HG03575 (cell line): ENCODE measurements at regions not wholly inside any gene's neighbourhood (a gene's known extent, or its start where the extent isn't known, plus 50 kb on each side); places are given as distances from the start of the nearest gene placed in this dataset.

Experiments used
- ATAC-seq: cut with Tn5 transposase; IDR thresholded peaks from one replicate; pipeline ENCODE4 v1.9.1; 2021; ENCODE audit not compliant: unreplicated experiment, insufficient number of reproducible peaks, low FRiP score; ENCODE audit errors: extremely low read depth

DNA sequence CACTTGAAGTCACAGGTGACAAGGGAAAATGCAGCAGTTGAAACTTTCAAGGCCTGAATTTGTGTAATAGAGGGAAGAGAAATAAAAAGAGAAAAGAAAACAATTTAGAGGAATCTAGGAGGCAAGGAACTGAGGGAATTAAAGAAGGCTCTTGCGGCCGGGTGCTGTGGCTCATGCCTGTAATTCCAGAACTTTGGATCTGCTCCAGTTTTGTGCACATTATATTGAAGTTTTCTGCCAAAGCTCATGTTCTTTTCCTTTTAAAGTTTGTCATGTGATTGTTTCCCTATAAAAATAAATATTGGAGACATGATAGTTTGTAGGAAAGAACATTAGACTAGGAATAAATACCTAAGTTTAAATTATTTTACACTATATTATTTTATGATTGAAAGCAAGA is 433.9 kb upstream of the CPEB2 start:
- no peak for ATAC-seq

DNA sequence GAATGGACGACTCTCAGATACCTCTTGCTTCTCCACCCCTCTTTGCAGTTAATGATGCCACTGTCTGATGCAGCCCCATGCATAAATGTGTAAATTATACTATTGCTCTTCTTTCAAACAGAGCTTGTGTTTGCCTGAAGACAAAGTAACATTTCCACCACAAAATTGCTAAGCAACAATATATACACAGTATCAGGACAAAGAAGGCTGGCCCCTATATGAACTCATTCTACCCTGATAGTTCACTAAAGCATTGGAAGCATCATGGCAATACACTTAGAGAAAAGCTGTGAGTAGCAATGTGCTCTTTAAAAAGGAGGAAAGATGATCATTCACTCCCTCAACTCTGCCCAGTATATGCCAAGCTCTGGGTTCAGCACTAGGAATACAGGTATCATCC is 427.0 kb upstream of the CPEB2 start:
- ATAC-seq, result no peak

DNA sequence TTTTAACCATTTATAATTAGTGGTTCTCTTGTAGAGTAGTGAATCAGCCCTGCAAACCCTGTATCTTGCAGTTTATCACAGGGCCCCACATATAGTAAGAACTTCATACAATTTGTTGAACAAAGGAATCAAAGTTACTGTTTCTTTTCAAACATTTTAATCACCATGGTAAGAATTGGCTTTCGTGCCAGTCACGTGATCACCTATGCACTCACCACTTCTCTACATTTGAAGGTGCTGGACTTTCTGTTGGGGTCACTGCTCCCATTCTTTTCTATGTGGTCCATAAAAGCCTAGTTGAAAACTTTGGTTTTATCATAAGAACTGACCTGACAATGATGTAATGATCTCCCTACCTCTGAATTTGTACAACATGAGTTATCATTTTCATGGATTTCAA is 426.4 kb upstream of the CPEB2 start:
- no peak for ATAC-seq

DNA sequence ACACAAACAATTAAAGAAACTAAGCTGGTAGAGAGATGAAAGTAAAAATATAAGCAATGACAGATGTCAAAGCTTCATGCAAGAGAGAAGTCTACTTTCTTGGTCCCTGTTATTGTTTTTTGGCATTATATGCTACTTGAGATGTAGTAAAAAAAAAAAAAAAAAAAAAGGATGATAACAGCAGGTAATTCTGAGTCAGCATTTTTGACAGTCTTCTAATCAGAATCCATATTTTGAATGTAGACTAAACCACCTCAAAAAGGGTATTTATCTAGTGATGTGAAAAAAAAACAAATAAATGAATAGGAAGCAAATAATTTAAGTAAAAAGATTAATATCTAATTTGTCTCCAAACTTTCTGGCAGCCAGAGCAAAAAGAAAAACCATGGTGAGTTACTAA is 422.2 kb upstream of the CPEB2 start:
- no peak for ATAC-seq

DNA sequence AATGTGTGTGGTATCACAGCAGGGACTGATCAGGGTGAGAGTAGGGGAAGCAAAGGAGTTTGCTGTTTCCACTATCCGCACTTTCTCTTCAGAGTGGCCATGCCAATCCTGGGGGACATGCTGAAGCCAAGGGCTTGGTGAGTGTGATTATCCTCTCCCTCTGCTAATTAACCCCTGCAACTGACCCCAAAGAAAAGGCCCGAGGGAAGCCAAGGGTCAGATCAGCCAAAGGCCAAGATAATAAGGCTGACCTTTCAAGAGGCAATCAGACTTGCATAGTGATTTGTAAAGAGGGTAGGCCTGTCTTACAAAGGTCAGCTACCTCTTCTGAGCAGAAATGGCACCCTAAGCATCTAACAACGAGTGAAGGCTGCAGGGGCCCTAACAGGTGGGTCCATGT is 420.5 kb upstream of the CPEB2 start:
- no peak for ATAC-seq

DNA sequence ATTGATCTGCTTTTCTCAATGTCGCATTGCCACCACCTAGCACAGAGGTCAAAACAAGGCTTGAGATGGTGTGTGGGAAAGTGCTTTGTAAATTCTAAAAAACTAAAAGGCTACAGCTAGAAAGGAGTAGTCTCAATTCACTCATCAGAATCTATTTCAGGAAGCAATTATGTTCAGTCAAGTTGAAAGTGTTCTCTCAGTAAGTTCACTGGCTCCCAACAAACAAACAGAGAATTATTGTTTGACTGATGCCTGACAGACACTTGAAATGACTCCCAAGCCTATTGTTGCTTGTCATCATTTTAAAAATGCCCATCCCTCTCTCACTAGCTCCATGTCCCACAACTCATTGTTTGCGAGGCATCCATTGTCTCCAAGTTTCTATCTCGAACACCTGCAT is 419.6 kb upstream of the CPEB2 start:
- ATAC-seq, result no peak

DNA sequence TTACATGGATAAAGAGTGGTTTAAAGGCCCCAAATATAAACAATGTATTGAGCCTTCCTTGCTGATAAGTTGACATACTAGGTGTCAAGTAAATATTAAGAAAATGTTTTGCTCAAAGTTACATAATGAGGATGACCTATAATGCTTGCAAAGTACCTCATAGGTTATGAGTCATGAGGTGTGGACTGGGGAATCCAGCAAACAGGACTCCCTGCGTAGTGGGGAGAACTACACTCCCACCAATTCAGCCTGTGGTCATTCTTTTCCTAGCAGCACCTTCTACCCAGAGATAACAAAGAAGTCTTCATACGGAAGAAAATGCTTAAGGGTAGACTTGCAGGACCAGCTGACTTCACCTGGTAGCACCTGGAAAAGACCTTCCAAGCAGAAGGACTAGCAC is 418.9 kb upstream of the CPEB2 start:
- no peak for ATAC-seq

DNA sequence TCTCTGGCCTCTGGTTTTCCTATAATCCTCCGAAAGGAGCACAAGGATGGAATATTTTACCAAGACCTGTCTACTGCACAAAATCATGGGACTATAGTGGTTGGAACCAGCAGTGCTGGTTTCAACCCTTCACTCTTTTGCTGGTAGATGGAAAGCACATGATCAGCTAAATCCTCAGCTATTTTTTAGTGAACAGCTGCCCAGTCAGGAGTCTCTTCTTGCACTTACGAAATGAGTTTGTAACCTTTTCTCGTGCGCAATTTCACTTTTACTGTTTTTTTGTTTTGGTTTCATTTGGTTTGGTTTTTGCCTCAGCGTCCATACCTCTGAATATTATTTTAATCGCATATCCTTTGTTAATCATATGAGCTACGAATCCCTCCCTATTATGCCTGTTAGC is 418.5 kb upstream of the CPEB2 start:
- no peak for ATAC-seq

DNA sequence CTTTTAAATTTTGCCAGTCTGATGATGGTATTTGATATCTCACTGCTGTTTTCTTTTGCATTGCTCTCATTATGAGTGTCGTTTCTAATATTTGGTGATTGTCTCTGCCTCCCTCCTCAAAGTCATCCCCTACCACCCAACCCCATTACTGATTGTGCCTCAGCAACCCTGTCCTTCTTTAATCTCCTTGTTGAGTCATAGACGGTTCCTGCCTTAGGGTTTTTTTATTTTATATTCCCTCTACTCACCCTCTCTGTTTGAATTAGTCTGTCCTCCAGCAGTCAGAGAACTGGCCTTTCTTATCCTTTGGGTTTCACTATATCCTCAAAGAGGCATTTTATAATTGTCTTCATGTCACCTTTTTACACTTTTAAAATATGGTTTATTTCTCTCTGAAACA is 409.3 kb upstream of the CPEB2 start:
- ATAC-seq, result no peak

DNA sequence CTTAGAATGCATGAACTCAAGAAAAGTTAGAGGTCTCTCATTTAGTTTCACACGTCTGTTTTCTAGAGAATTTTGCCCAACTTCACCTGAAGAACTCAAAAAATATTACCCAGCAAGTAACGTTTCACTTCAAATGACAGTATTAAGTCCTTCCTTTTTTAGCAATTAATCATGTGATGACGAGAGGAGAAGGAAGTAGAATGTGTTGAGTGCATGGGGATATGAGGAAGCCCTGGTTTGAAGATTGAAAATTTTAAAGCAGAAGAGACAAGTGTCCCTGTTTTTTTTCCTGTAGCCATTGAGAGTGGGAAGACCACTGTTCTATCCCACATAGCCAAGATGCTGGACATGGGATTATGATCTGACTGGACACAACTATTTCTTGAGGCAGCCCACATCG is 406.3 kb upstream of the CPEB2 start:
- no peak for ATAC-seq

DNA sequence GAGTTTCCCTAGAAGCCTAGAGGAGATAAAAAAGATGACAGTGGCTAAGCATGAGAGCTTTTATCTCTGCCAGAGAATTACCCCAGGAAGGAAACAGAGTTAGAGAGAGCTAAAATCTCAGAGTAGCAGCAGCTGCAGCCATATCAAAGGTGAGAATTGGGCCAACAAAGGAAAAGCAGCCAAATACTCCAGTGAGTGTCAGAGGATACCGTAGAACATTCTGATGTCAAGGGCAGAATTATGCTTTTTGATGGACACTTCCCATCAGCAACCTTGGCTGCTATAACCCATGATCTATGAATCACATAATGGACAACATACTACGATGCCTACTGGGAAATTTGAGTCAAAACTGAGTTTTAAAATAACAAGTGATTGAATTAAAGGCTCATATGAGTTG is 405.8 kb upstream of the CPEB2 start:
- no peak for ATAC-seq

DNA sequence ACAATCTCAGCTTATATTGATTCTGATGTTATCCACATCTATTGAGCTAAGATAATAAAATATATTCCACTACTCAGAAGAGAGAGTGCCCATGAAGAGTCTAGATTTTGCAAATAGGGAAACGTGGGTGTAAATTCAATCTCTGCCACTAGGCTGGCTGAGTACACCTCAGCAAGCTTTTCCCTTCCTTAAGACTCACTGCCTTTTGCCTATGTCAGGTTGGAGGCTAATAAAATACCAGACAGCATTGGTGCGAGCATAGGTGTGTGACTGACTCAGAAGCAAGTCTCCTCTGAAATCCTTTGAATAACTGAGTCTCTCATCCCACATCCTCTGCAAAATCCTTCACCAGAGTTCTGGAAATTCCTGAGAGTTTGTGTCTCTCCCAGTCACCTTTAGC is 405.4 kb upstream of the CPEB2 start:
- no peak for ATAC-seq

DNA sequence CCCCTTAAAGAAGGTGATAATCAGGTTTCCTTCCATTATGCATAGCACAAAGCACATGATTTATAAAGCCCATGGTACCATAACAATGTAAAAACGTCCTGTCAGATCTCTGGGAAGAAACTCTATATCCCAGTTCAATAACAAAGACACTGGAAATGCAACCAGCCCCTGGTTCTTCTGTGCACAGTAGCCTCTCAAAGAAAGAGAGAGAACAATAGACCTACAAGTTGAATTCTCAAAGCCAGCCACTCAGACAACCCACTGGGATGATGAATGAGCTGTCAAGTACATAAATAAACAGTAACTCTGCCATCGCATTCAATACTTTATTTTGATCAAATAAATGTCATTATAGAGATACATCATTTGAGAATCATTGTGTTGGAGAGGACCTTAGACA is 400.1 kb upstream of the CPEB2 start:
- no peak for ATAC-seq

DNA sequence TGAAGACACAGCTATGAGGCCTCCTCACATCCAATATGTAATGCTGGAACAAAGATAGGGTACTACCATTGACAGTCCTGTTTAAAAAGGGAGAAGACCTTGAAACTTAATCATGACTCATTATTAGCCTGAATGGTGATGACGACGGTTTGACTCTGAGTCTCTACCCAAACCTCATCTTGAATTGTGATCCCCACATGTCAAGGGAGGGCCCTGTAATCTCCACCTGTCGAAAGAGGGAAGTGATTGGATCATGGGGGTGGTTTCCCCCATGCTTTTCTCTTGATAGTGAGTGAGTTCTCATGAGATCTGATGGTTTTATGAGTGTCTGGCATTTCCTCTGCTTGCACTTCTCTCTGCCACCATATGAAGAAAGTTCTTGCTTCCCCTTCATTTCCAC is 395.3 kb upstream of the CPEB2 start:
- no peak for ATAC-seq

DNA sequence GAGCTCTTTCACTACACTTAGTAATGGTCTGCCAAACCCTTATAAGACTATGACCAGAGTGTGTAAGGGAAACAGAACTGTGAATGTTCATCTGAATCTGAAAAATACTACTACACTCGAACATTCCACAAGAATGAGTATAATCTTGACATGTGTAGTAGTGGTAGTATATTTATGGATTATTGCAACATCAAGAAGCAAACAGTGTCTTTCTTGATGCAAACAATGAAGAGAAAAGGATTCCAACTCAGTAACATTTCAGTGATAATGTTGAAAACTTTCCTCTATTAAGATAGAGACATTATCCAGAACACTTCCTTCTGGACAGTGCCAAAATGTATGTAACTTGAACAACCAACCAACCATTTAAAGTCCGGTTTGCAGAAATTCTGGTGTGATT is 394.7 kb upstream of the CPEB2 start:
- ATAC-seq, result no peak

DNA sequence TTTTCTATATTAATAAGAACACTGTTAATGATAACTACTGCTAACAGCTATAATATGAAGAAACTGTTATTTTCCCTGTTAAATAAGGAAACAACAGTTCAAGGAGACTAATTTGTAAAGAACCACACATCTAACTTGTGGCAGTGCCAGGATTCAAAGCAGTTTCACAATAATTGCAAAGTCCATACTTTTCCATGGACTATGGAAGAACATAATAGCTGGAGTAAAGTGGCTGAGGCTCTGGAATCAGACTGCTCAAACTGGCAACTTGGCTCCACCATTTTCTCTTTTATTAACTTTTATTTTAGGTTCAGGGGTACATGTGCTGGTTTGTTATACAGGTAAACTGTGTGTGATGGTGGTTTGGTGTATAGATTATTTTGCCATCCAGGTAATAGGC is 393.7 kb upstream of the CPEB2 start:
- no peak for ATAC-seq

DNA sequence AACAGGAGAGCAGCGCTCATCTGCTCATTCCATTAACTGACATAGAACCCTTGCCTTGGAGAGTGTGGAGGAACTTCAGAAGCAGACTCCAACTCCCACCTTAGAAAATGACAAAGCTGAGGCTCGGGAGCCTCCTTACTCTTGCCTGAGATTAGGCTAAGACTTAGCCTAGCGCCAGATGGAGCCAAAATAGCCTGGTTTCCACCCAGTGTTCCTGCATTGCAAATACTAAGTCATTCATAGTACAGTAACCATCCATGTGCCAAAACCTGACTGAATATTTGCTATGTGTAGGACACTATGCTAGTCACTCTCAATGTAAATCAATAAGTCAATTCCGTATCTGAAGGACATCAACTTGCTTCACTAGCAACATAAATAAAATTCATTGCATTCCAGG is 387.4 kb upstream of the CPEB2 start:
- no peak for ATAC-seq

DNA sequence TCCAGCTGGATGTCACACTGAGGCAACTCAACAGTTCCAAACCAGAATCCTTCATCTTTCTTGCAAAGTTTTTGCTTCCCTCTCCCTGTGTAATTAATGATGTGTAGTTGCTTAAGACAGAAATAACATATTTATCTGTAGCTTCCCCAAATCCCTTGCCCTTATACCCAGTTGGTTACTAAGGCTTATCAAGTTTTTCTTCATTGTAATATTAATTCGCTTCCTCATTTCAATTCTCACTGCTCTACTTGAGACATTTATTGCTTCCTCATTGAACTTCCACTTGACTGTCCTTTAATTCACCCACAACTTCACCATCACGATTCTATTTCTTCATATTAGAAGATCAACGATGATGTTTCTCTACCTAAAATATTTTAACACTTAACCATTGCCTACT is 386.6 kb upstream of the CPEB2 start:
- ATAC-seq, result no peak

DNA sequence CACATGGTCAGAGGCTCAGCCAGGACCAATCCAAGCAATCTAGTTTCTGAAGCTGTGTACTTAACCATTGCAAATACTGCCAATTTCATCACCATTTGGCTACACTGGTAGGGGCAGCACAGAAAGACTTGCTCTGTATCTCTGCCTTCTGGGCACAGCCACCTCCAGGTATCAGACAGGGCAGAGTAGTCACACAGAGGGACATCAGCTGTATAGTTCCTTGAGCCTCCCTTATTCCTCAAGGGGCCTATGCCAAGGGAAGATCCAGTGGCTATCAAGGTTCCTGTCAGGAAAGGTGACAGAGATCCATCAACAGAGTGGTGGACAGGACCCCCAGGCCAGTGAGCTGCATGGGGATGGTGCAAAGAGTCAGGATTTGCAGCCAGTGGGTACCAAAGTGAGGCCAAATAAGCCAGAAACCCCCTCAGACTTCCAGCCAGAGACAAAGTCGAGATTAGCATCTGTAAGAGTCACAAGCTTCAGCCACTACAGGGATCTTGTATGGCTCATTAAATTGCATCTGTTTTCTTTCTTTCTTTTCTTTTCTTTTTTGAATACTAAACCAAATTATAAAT is 381.6 kb upstream of the CPEB2 start:
- no peak for ATAC-seq

DNA sequence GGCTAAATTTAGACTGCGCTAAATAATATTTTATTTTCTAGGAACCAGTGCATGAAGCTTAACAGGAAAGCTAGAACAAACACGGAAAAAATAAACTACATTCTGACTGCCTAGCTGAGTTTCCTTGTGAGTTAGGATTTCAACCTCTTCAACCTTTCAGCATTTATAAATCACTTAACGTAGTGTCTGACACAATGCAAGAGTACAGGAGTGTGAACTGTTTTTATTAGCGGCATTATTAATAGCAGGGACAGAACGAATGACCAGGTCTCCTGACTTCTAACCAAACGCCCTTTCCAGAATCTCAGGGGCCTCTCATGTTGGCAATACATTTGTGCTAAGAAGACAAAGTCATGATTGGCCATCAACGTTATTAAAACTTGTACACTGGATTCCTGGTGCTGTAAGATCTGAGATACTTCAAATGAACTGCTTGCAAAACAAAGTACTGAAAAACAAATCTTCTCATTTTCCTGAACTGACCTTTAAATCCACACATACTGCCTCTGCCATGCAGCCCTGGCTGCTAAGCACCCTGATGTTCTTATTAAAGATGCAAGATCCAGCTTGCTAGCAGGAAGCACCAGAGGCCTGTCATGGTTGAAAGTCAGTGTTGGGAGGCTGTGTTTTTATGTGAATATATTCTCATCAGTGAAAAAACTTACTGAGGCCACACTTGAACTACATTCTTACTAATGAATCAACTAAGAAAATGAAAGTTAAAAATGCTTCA is 380.4 kb upstream of the CPEB2 start:
- no peak for ATAC-seq

DNA sequence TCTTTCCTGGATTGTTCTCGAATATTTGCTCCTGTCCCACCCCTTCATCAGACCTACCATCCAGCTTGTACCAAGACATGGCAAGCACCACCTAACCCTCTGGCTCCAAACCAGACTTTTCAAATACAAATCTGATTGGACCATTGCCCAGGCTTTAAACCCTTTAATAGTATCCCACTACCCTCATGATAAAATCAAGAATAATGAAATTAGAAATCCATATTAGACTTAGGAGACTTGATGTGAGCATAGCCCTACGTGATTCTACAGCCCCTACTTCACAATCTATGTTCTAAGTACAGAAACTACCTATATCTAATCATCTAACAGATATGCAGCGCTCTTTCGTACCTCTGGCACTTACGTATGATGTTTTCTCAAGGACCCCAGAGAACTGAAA is 375.2 kb upstream of the CPEB2 start:
- no peak for ATAC-seq
